ENCODE measurements at regions not wholly inside any gene's neighbourhood (a gene's known extent, or its start where the extent isn't known, plus 50 kb on each side); places are given as distances from the start of the nearest gene placed in this dataset.
"Not testable (repeated sequence)": the region's sequence is repeated elsewhere in the genome, so short reads cannot be mapped to it uniquely, and the experiment has no call there.

GRCh38 chr16:34743115-34743514 lies 1283.7 kb downstream of the TP53TG3F start:
- TF ChIP-seq POLR2AphosphoS5 (IDR thresholded peaks at IDR 0.05) (no peak), POLR2A (IDR thresholded peaks at IDR 0.05) (no peak), CTCF (IDR thresholded peaks at IDR 0.05 in 8 of 11, conservative IDR thresholded peaks at IDR 0.05 in 3 of 11) (no peak)
- no peak for DNase-seq
- Histone ChIP-seq H3K4me3 (no peak overlapping the region), H3K36me3 (no peaks in the 10 kb centered on the region), H3K27ac (no peak overlapping the region), H3K9me3 (peaks cover 9 to 82% (median 79%) of the 10 kb centered on the region in 8 donors), H3K27me3 (replicated peaks in 1 of 7) (no peaks in the 10 kb centered on the region), H3K4me1 (no peaks in the 10 kb centered on the region)
- intact Hi-C loops (cut with DNase I; ENCODE audit: low total_unique reads): no loop called here
- 82 to 88% (median 84%) methylated on average over 15 of the region's 15 CpGs for WGBS, 5 donors

GRCh38 chr16:34758835-34759234 lies 1299.4 kb downstream of the TP53TG3F start:
- Histone ChIP-seq H3K36me3 (no peaks in the 10 kb centered on the region), H3K9me3 (peaks cover 8 to 100% (median 100%) of the 10 kb centered on the region in 8 donors), H3K4me1 (no peaks in the 10 kb centered on the region), H3K27me3 (replicated peaks in 1 of 7) (no peaks in the 10 kb centered on the region), H3K4me3 (no peak overlapping the region), H3K27ac (no peak overlapping the region)
- TF ChIP-seq CTCF (IDR thresholded peaks at IDR 0.05 in 8 of 11, conservative IDR thresholded peaks at IDR 0.05 in 3 of 11) (no peak), POLR2AphosphoS5 (IDR thresholded peaks at IDR 0.05) (no peak), POLR2A (IDR thresholded peaks at IDR 0.05) (no peak)
- intact Hi-C loops (cut with DNase I; ENCODE audit: low total_unique reads): no loop called here
- no peak for DNase-seq
- 79 to 88% (median 82%) methylated on average over 13 of the region's 13 CpGs for WGBS, 5 donors

- H3K4me3 ChIP-seq; H3K27ac ChIP-seq; H3K27me3 ChIP-seq (replicated peaks in 1 of 7); H3K36me3 ChIP-seq; DNase-seq; H3K4me1 ChIP-seq; intact Hi-C loops (cut with DNase I; ENCODE audit: low total_unique reads): not testable (repeated sequence)
- peaks cover 0 to 68% (median 47%) of the 10 kb centered on the region in 8 donors for H3K9me3 ChIP-seq
- 15 to 41% (median 31%) methylated on average over 2 of the region's 2 CpGs for WGBS, 5 donors
Measured at GRCh38 chr16:34791835-34792234, 1332.4 kb downstream of the TP53TG3F start.

GRCh38 chr16:34801875-34802274 lies 1342.5 kb downstream of the TP53TG3F start:
- intact Hi-C loops (cut with DNase I; ENCODE audit: low total_unique reads): no loop called here
- no peaks in the 10 kb centered on the region for H3K4me1 ChIP-seq
- H3K27me3 ChIP-seq (replicated peaks in 1 of 7): no peaks in the 10 kb centered on the region
- TF ChIP-seq POLR2AphosphoS5 (IDR thresholded peaks at IDR 0.05) (no peak), CTCF (IDR thresholded peaks at IDR 0.05 in 8 of 11, conservative IDR thresholded peaks at IDR 0.05 in 3 of 11) (no peak), POLR2A (IDR thresholded peaks at IDR 0.05) (no peak)
- WGBS, 5 donors: 58 to 72% (median 62%) methylated on average over 34 to 47 of the region's 47 CpGs
- H3K27ac ChIP-seq: no peak overlapping the region
- H3K9me3 ChIP-seq: peaks cover 0 to 48% (median 34%) of the 10 kb centered on the region in 8 donors
- H3K36me3 ChIP-seq: no peaks in the 10 kb centered on the region
- no peak overlapping the region for H3K4me3 ChIP-seq
- DNase-seq: no peak

- TF ChIP-seq POLR2AphosphoS5 (IDR thresholded peaks at IDR 0.05) (no peak), CTCF (IDR thresholded peaks at IDR 0.05 in 8 of 11, conservative IDR thresholded peaks at IDR 0.05 in 3 of 11) (no peak), POLR2A (IDR thresholded peaks at IDR 0.05) (no peak)
- Histone ChIP-seq H3K27me3 (replicated peaks in 1 of 7) (no peaks in the 10 kb centered on the region), H3K4me1 (no peaks in the 10 kb centered on the region), H3K27ac (no peak overlapping the region), H3K36me3 (no peaks in the 10 kb centered on the region), H3K4me3 (no peak overlapping the region), H3K9me3 (peaks cover 0 to 51% (median 38%) of the 10 kb centered on the region in 8 donors)
- DNase-seq: no peak
- 62 to 74% (median 67%) methylated on average over 24 to 55 of the region's 55 CpGs for WGBS, 5 donors
- intact Hi-C loops (cut with DNase I; ENCODE audit: low total_unique reads): no loop called here
Measured at GRCh38 chr16:34802396-34802795, 1343.0 kb downstream of the TP53TG3F start.

All from spleen (tissue), 11 donors.